ENCODE measurements at regions not wholly inside any gene's neighbourhood (a gene's known extent, or its start where the extent isn't known, plus 50 kb on each side); places are given as distances from the start of the nearest gene placed in this dataset.
A peak's percentile ranks its signal among the peaks of the same experiment; 100 is the strongest.

DNA sequence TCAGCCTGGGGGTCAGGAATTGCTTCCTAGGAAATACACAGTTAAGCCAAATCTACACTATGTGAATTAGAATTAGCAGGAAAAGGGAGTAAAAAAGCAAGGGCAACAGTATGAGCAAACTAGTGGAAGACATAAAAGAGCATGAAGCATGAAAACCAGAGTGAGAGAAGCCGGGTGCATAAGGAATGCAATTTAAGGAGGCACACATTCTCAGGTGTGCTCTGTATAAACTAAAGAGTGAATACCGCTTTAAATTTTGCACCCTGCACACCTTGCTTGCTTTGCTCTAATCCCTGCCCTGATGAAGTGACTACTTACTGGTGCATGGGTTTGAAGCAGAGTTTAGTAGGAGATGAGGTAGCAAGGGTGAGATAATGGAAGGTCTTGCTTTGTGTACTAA lies 65.7 kb upstream of the EPHA4 start:
- H3K4me3 ChIP-seq (ENCODE audit: control insufficient read depth in 2 of 3, extremely low read depth in 1 of 3, insufficient read depth in 2 of 3, low read depth in 1 of 3, low read length in 3 of 3) = no peak overlapping the region
- TF ChIP-seq, protein P1, sequence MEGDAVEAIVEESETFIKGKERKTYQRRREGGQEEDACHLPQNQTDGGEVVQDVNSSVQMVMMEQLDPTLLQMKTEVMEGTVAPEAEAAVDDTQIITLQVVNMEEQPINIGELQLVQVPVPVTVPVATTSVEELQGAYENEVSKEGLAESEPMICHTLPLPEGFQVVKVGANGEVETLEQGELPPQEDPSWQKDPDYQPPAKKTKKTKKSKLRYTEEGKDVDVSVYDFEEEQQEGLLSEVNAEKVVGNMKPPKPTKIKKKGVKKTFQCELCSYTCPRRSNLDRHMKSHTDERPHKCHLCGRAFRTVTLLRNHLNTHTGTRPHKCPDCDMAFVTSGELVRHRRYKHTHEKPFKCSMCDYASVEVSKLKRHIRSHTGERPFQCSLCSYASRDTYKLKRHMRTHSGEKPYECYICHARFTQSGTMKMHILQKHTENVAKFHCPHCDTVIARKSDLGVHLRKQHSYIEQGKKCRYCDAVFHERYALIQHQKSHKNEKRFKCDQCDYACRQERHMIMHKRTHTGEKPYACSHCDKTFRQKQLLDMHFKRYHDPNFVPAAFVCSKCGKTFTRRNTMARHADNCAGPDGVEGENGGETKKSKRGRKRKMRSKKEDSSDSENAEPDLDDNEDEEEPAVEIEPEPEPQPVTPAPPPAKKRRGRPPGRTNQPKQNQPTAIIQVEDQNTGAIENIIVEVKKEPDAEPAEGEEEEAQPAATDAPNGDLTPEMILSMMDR (optimal IDR thresholded peaks at IDR 0.05 in 1 of 3, IDR thresholded peaks at IDR 0.05 in 1 of 3, conservative IDR thresholded peaks at IDR 0.05 in 1 of 3; ENCODE audit: extremely low read depth in 1 of 3, insufficient read depth in 2 of 3, low read length in 3 of 3) = no peak
- TF ChIP-seq EZH2 (IDR thresholded peaks at IDR 0.05; ENCODE audit: low read length) = no peak
- no peaks in the 10 kb centered on the region for H3K9me1 ChIP-seq (ENCODE audit: control insufficient read depth, extremely low read depth, insufficient read depth, low read length)
- no peak overlapping the region for H3K4me2 ChIP-seq (ENCODE audit: control insufficient read depth, extremely low read depth, insufficient read depth, low read depth, low read length)
- DNase-seq (ENCODE audit: low read depth, low spot score) = no peak
- dilution Hi-C loops (cut with MboI; ENCODE audit: extremely low pct_ligation_motif_present, low sequenced_read_pairs) = no loop called here
- no peak overlapping the region for H3K9ac ChIP-seq (ENCODE audit: control insufficient read depth, extremely low read depth, insufficient read depth, low read length)
- H2AFZ ChIP-seq (ENCODE audit: control insufficient read depth, low read length) = no peak overlapping the region
- no peaks in the 10 kb centered on the region for H4K20me1 ChIP-seq (ENCODE audit: control insufficient read depth, extremely low read depth, insufficient read depth, low read length)
- no peaks in the 10 kb centered on the region for H3K4me1 ChIP-seq (ENCODE audit: control insufficient read depth, extremely low read depth, insufficient read depth, low read length)
- no peaks in the 10 kb centered on the region for H3K9me3 ChIP-seq (ENCODE audit: control insufficient read depth, low read depth, low read length)
- FAIRE-seq = no peak
- H3K79me2 ChIP-seq (ENCODE audit: control insufficient read depth, insufficient read depth, low read length) = no peaks in the 10 kb centered on the region
- H3K27ac ChIP-seq (ENCODE audit: control insufficient read depth, insufficient read depth, low read length) = no peak overlapping the region
- H3K36me3 ChIP-seq (ENCODE audit: control insufficient read depth in 2 of 2, extremely low read depth in 1 of 2, insufficient read depth in 2 of 2, low read length in 2 of 2) = no peaks in the 10 kb centered on the region
- no peaks in the 10 kb centered on the region for H3K27me3 ChIP-seq (ENCODE audit: control insufficient read depth, extremely low read depth, insufficient read depth, low read length)

DNA sequence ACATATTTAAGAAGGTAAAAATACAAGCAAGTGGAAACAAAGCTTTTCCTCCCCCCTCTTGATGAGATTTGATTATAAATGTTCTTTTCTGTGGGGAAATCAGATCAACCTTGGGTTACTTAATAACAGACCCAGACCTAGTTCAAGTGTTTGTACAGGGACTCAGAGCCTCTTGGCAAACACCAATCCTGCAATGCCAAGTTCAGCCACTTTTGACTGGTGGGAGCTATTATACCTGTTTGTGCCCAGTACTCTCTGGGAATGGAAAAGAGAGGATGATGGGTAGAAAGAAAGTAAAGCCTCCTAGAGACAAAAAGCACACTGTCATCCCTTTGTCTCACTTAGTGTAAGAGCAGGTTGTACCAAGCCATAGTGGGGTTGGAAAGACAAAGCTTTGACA lies 63.8 kb upstream of the EPHA4 start:
- FAIRE-seq = no peak

More for the DNA sequence above, 63.8 kb upstream of the EPHA4 start:
- TF ChIP-seq, protein P1 (optimal IDR thresholded peaks at IDR 0.05 in 1 of 3, IDR thresholded peaks at IDR 0.05 in 1 of 3, conservative IDR thresholded peaks at IDR 0.05 in 1 of 3; ENCODE audit: extremely low read depth in 1 of 3, insufficient read depth in 2 of 3, low read length in 3 of 3) = peak in 2 of 3 experiments; percentile 17 to 39
- no peak for TF ChIP-seq EZH2 (IDR thresholded peaks at IDR 0.05; ENCODE audit: low read length)
- DNase-seq (ENCODE audit: low read depth, low spot score) = no peak
- Histone ChIP-seq H3K4me1 (ENCODE audit: control insufficient read depth, extremely low read depth, insufficient read depth, low read length) (no peaks in the 10 kb centered on the region), H3K4me3 (ENCODE audit: control insufficient read depth in 2 of 3, extremely low read depth in 1 of 3, insufficient read depth in 2 of 3, low read depth in 1 of 3, low read length in 3 of 3) (no peak overlapping the region), H3K27ac (ENCODE audit: control insufficient read depth, insufficient read depth, low read length) (no peak overlapping the region), H2AFZ (ENCODE audit: control insufficient read depth, low read length) (no peak overlapping the region), H3K4me2 (ENCODE audit: control insufficient read depth, extremely low read depth, insufficient read depth, low read depth, low read length) (no peak overlapping the region), H3K9me1 (ENCODE audit: control insufficient read depth, extremely low read depth, insufficient read depth, low read length) (no peaks in the 10 kb centered on the region), H3K27me3 (ENCODE audit: control insufficient read depth, extremely low read depth, insufficient read depth, low read length) (no peaks in the 10 kb centered on the region), H3K9ac (ENCODE audit: control insufficient read depth, extremely low read depth, insufficient read depth, low read length) (no peak overlapping the region), H3K9me3 (ENCODE audit: control insufficient read depth, low read depth, low read length) (no peaks in the 10 kb centered on the region), H3K36me3 (ENCODE audit: control insufficient read depth in 2 of 2, extremely low read depth in 1 of 2, insufficient read depth in 2 of 2, low read length in 2 of 2) (no peaks in the 10 kb centered on the region), H4K20me1 (ENCODE audit: control insufficient read depth, extremely low read depth, insufficient read depth, low read length) (no peaks in the 10 kb centered on the region), H3K79me2 (ENCODE audit: control insufficient read depth, insufficient read depth, low read length) (no peaks in the 10 kb centered on the region)
- dilution Hi-C loops (cut with MboI; ENCODE audit: extremely low pct_ligation_motif_present, low sequenced_read_pairs) = no loop called here

All from keratinocyte (primary cell).